HEK293T (cell line): ENCODE measurements at regions not wholly inside any gene's neighbourhood (a gene's known extent, or its start where the extent isn't known, plus 50 kb on each side); places are given as distances from the start of the nearest gene placed in this dataset.

ENCODE experiments used
- ARNT ChIP-seq: fragments of 450-650 bp; IDR thresholded peaks from 2 replicates; pipeline ENCODE4 v1.6.1; 2017; ENCODE audit warnings: mild to moderate bottlenecking
- FOXK2 ChIP-seq: fragments of 450-650 bp; IDR thresholded peaks from 2 replicates; pipeline ENCODE4 v1.6.1; 2016; ENCODE audit warnings: mild to moderate bottlenecking
- FOXM1 ChIP-seq: fragments of 450-650 bp; IDR thresholded peaks from 2 replicates; pipeline ENCODE4 v1.6.1; 2017; ENCODE audit warnings: mild to moderate bottlenecking, borderline replicate concordance
- PKNOX1 ChIP-seq: fragments of 450-650 bp; IDR thresholded peaks from 2 replicates; pipeline ENCODE4 v1.6.1; 2016
- ZNF384 ChIP-seq: fragments of 450-650 bp; IDR thresholded peaks from 2 replicates; pipeline ENCODE4 v1.6.1; 2016

GRCh38 chr4:26069218-26069617 is 155.2 kb downstream of the SMIM20 start:
- TF ChIP-seq ARNT = no peak
- TF ChIP-seq ZNF384 = no peak
- TF ChIP-seq PKNOX1 = no peak
- TF ChIP-seq FOXK2 = no peak
- no peak for TF ChIP-seq FOXM1
